HCT116 (cell line): ENCODE measurements at regions not wholly inside any gene's neighbourhood (a gene's known extent, or its start where the extent isn't known, plus 50 kb on each side); places are given as distances from the start of the nearest gene placed in this dataset.

Experiments used
- ATAC-seq: fragments of 200-7000 bp; cut with Tn5 transposase; 2 replicates; pipeline ENCODE4 v1.9.1; 2020; ENCODE audit warnings: mild to moderate bottlenecking, moderate library complexity
- BruUV-seq: library from RNA; stranded (reverse); fragments of 400-500 nt; replicated peaks from 2 replicates; lab custom pipeline; 2021; lab: Mats Ljungman, UMichigan
- CTCF ChIA-PET: fragments of 300-600 bp; sonication (Branson Sonifier 250); formaldehyde crosslinking; loops from one replicate; lab custom pipeline; 2021; ENCODE audit warnings: antibody characterized with exemption; lab: Charles Lee
- POLR2A ChIA-PET: fragments of 300-600, 350-600 bp; sonication (Branson Sonifier 250); formaldehyde crosslinking; loops from one replicate; lab custom pipeline; 2021; ENCODE audit warnings: antibody characterized with exemption; lab: Charles Lee
- RAD21 ChIA-PET, 2 experiments: fragments of 300-600 bp; sonication (Branson Sonifier 250); formaldehyde crosslinking; loops; one replicate each; lab custom pipeline; 2023; ENCODE audit warnings: low total read pairs in 2 of 2; ENCODE audit not compliant: uncharacterized antibody in 2 of 2, unreplicated experiment in 2 of 2, low non-redundant PET in 1 of 2; lab: Charles Lee
- DNase-seq: peaks from one replicate; pipeline ENCODE4 v3.0.0-alpha.2; 2010; ENCODE audit warnings: low read depth, low spot score
- H2AFZ ChIP-seq: fragments of 200-600 bp; shearing (Covaris generic), sonication (generic); 2 replicates; pipeline ENCODE4 v1.6.1; 2017; ENCODE audit warnings: low read depth, mixed run types, mixed read lengths, antibody characterized with exemption, low read length; ENCODE audit not compliant: poor library complexity, severe bottlenecking
- H3K27ac ChIP-seq: 2 replicates; pipeline ENCODE4 v1.5.1; 2012; ENCODE audit warnings: low read depth, low read length
- H3K27me3 ChIP-seq: fragments of 200-600 bp; sonication (generic); 2 replicates; pipeline ENCODE4 v1.6.1; 2016; ENCODE audit warnings: mixed run types, low read length, mixed read lengths; ENCODE audit not compliant: insufficient read depth
- H3K36me3 ChIP-seq, 2 experiments: fragments of 200-500 bp in 1 of 2; fragments of 200-600 bp in 1 of 2; sonication (Bioruptor generic) in 1 of 2; sonication (generic) in 1 of 2; 2 replicates each; pipeline versions ENCODE4 v1.5.1 to v1.6.1; 2014 to 2016; ENCODE audit warnings: low read length in 2 of 2, inconsistent platforms in 1 of 2, mixed read lengths in 1 of 2, mixed run types in 1 of 2; ENCODE audit not compliant: insufficient read depth in 2 of 2, control insufficient read depth in 1 of 2
- H3K4me1 ChIP-seq, 2 experiments: fragments of 200-600 bp in 1 of 2; sonication (generic) in 1 of 2; 2 replicates each; pipeline versions ENCODE4 v1.5.1 to v1.6.1; 2012 to 2017; ENCODE audit warnings: low read length in 2 of 2, inconsistent platforms in 1 of 2, mild to moderate bottlenecking in 1 of 2, mixed read lengths in 1 of 2, mixed run types in 1 of 2, moderate library complexity in 1 of 2; ENCODE audit not compliant: insufficient read depth in 2 of 2, control insufficient read depth in 1 of 2
- H3K4me2 ChIP-seq: fragments of 200-600 bp; sonication (generic); 2 replicates; pipeline ENCODE4 v1.6.1; 2017; ENCODE audit warnings: mixed run types, low read length, mixed read lengths
- H3K4me3 ChIP-seq, 2 experiments: fragments of 200-600 bp in 1 of 2; sonication (generic) in 1 of 2; replicated peaks in 1 of 2; 2 replicates each; pipeline ENCODE4 v1.5.1; 2011 to 2016; ENCODE audit warnings: low read length in 2 of 2, control low read depth in 1 of 2, low read depth in 1 of 2, mild to moderate bottlenecking in 1 of 2, mixed read lengths in 1 of 2, mixed run types in 1 of 2
- H3K79me2 ChIP-seq: fragments of 200-600 bp; sonication (generic); 2 replicates; pipeline ENCODE4 v1.6.1; 2017; ENCODE audit warnings: mild to moderate bottlenecking, mixed run types, low read length, moderate library complexity, mixed read lengths; ENCODE audit not compliant: insufficient read depth
- H3K9ac ChIP-seq: fragments of 200-600 bp; sonication (generic); 2 replicates; pipeline ENCODE4 v1.6.1; 2016; ENCODE audit warnings: low read length, mixed read lengths
- H3K9me2 ChIP-seq: fragments of 200-600 bp; sonication (generic), shearing (Covaris generic); 2 replicates; pipeline ENCODE4 v1.6.1; 2017; ENCODE audit warnings: mixed run types, mild to moderate bottlenecking, moderate library complexity; ENCODE audit not compliant: insufficient read depth
- H3K9me3 ChIP-seq, 2 experiments: fragments of 200-500 bp in 1 of 2; fragments of 200-600 bp in 1 of 2; sonication (Bioruptor generic) in 1 of 2; sonication (generic) in 1 of 2; 2 replicates each; pipeline ENCODE4 v1.6.1; 2014 to 2017; ENCODE audit warnings: low read length in 2 of 2, mixed read lengths in 2 of 2, inconsistent platforms in 1 of 2, low read depth in 1 of 2, mild to moderate bottlenecking in 1 of 2, mixed run types in 1 of 2, moderate library complexity in 1 of 2; ENCODE audit not compliant: control insufficient read depth in 1 of 2, insufficient read depth in 1 of 2
- H4K20me1 ChIP-seq: fragments of 200-600 bp; sonication (generic), shearing (Covaris generic); 2 replicates; pipeline ENCODE4 v1.6.1; 2017; ENCODE audit warnings: mixed run types, mild to moderate bottlenecking, moderate library complexity; ENCODE audit not compliant: insufficient read depth
- ATF3 ChIP-seq: IDR thresholded peaks from 2 replicates; pipeline ENCODE4 v1.6.1; 2012
- CBX3 ChIP-seq: IDR thresholded peaks from 2 replicates; pipeline ENCODE4 v1.6.1; 2012; ENCODE audit warnings: low read depth
- CTCF ChIP-seq, 3 experiments: fragments of 200-600 bp in 1 of 3; sonication (generic) in 1 of 3; IDR thresholded peaks in 2 of 3; conservative IDR thresholded peaks in 1 of 3; 2 replicates each; pipeline ENCODE4 v1.5.1; 2012 to 2017; ENCODE audit warnings: low read depth in 2 of 3, low read length in 2 of 3, antibody characterized with exemption in 1 of 3, borderline replicate concordance in 1 of 3, control low read depth in 1 of 3, mild to moderate bottlenecking in 1 of 3, mixed read lengths in 1 of 3, mixed run types in 1 of 3, moderate library complexity in 1 of 3; ENCODE audit not compliant: insufficient read depth in 1 of 3
- EZH2 ChIP-seq: fragments of 200-600 bp; sonication (generic); IDR thresholded peaks from 2 replicates; pipeline ENCODE4 v1.6.1; 2017; ENCODE audit warnings: antibody characterized with exemption, mixed run types
- EZH2phosphoT487 ChIP-seq: fragments of 200-600 bp; IDR thresholded peaks from 2 replicates; pipeline ENCODE4 v1.6.1; 2018; ENCODE audit warnings: antibody characterized with exemption, borderline replicate concordance
- FOSL1 ChIP-seq: IDR thresholded peaks from 2 replicates; pipeline ENCODE4 v1.6.1; 2012; ENCODE audit warnings: low read depth
- JUND ChIP-seq: IDR thresholded peaks from 2 replicates; pipeline ENCODE4 v1.6.1; 2012
- MAX ChIP-seq: IDR thresholded peaks from 2 replicates; pipeline ENCODE4 v1.6.1; 2012
- POLR2AphosphoS5 ChIP-seq: IDR thresholded peaks from 2 replicates; pipeline ENCODE4 v1.6.1; 2011; ENCODE audit warnings: mild to moderate bottlenecking, low read depth, low read length, moderate library complexity
- RAD21 ChIP-seq: IDR thresholded peaks from 2 replicates; pipeline ENCODE4 v1.6.1; 2012; ENCODE audit warnings: low read depth, mild to moderate bottlenecking
- SP1 ChIP-seq: IDR thresholded peaks from 2 replicates; pipeline ENCODE4 v1.6.1; 2012; ENCODE audit warnings: low read depth
- SRF ChIP-seq: IDR thresholded peaks from 2 replicates; pipeline ENCODE4 v1.6.1; 2012; ENCODE audit warnings: low read depth
- YY1 ChIP-seq: IDR thresholded peaks from 2 replicates; pipeline ENCODE4 v1.6.1; 2011; ENCODE audit warnings: low read length, low read depth, moderate library complexity, mild to moderate bottlenecking; ENCODE audit not compliant: insufficient replicate concordance; ENCODE audit errors: extremely low read depth
- ZBTB33 ChIP-seq: IDR thresholded peaks from 2 replicates; pipeline ENCODE4 v1.6.1; 2011; ENCODE audit warnings: mild to moderate bottlenecking, low read length, moderate library complexity; ENCODE audit not compliant: insufficient replicate concordance; ENCODE audit errors: extremely low read depth
- ZFX ChIP-seq: fragments of 450-650 bp; IDR thresholded peaks from 2 replicates; pipeline ENCODE4 v1.6.1; 2017
- ZNF274 ChIP-seq: fragments of 200-500 bp; sonication (Bioruptor generic); IDR thresholded peaks from 2 replicates; pipeline ENCODE4 v1.6.1; 2014; ENCODE audit warnings: mild to moderate bottlenecking, low read depth, low read length, inconsistent platforms
- intact Hi-C: fragments of 100-400 bp; cut with micrococcal nuclease; formaldehyde crosslinking; loops from 2 replicates; pipeline ENCODE4 v1.10.0; 2022

- no peaks in the 10 kb centered on the region for H3K27me3 ChIP-seq
- no peak overlapping the region for H3K4me2 ChIP-seq
- no peak for ATAC-seq
- no peak overlapping the region for H2AFZ ChIP-seq
- H3K36me3 ChIP-seq = no peaks in the 10 kb centered on the region
- no peaks in the 10 kb centered on the region for H3K4me1 ChIP-seq
- ChIA-PET CTCF (no interaction called here), RAD21 (interaction anchor here in 1 of 2 experiments (0.7 kb wide), 1 partner anchor 35 kb away, joined by 3 read pairs; no protein-coding TSS in a partner anchor), POLR2A (no interaction called here)
- no peaks in the 10 kb centered on the region for H4K20me1 ChIP-seq
- DNase-seq = no peak
- H3K79me2 ChIP-seq = no peaks in the 10 kb centered on the region
- no peaks in the 10 kb centered on the region for H3K9me3 ChIP-seq
- intact Hi-C loops = no loop called here
- no TSS peak for BruUV-seq
- H3K9me2 ChIP-seq = no peaks in the 10 kb centered on the region
- no peak overlapping the region for H3K27ac ChIP-seq
- no peak overlapping the region for H3K4me3 ChIP-seq
- H3K9ac ChIP-seq = no peak overlapping the region
- TF ChIP-seq EZH2 (no peak), YY1 (no peak), FOSL1 (no peak), RAD21 (no peak), ATF3 (no peak), SP1 (no peak), EZH2phosphoT487 (no peak), ZNF274 (no peak), POLR2AphosphoS5 (no peak)
Observed at GRCh38 chr10:91569522-91569921, 63.3 kb downstream of the PPP1R3C start.

GRCh38 chr10:91567815-91568214, 65.1 kb downstream of the PPP1R3C start:
- no TSS peak for BruUV-seq

More at GRCh38 chr10:91567815-91568214, 65.1 kb downstream of the PPP1R3C start:
- intact Hi-C loops = no loop called here
- ChIA-PET RAD21 (no interaction called here), POLR2A (no interaction called here), CTCF (no interaction called here)
- ATAC-seq (no peak), DNase-seq (no peak)
- Histone ChIP-seq H3K4me2 (no peak overlapping the region), H3K36me3 (no peaks in the 10 kb centered on the region), H3K4me1 (no peaks in the 10 kb centered on the region), H3K27me3 (no peaks in the 10 kb centered on the region), H3K9me3 (no peaks in the 10 kb centered on the region), H2AFZ (no peak overlapping the region), H3K79me2 (no peaks in the 10 kb centered on the region), H3K27ac (no peak overlapping the region), H3K9me2 (no peaks in the 10 kb centered on the region), H4K20me1 (no peaks in the 10 kb centered on the region), H3K4me3 (no peak overlapping the region), H3K9ac (no peak overlapping the region)
- TF ChIP-seq SRF (no peak), CBX3 (no peak), EZH2 (no peak), ZFX (no peak), CTCF (IDR thresholded peaks at IDR 0.05 in 2 of 3, conservative IDR thresholded peaks at IDR 0.05 in 1 of 3; ENCODE audit: borderline replicate concordance in 1 of 3, insufficient read depth in 1 of 3, low read depth in 2 of 3, low read length in 2 of 3) (no peak), JUND (no peak), MAX (no peak), YY1 (no peak), ZBTB33 (no peak), EZH2phosphoT487 (no peak), POLR2AphosphoS5 (no peak)
